ENCODE measurements at regions not wholly inside any gene's neighbourhood (a gene's known extent, or its start where the extent isn't known, plus 50 kb on each side); places are given as distances from the start of the nearest gene placed in this dataset.

GRCh38 chr6:68007717-68008116 is 627.4 kb upstream of the ADGRB3 start:
- no peak for ATAC-seq
- H3K9me3 ChIP-seq (replicated peaks; ENCODE audit: control insufficient read depth, insufficient read depth, low read depth, low read length) = peaks cover 2% of the 10 kb centered on the region; the same call in 1 of the 2 replicates
- no peaks in the 10 kb centered on the region for H3K9me1 ChIP-seq (ENCODE audit: control insufficient read depth, insufficient read depth, low read length)
- H3K79me2 ChIP-seq (ENCODE audit: control insufficient read depth, insufficient read depth, low read length) = no peaks in the 10 kb centered on the region
- H3K27me3 ChIP-seq (ENCODE audit: control insufficient read depth in 2 of 2, insufficient read depth in 2 of 2, low read length in 2 of 2) = no peaks in the 10 kb centered on the region
- no peaks in the 10 kb centered on the region; a peak in 2 of 5 replicates for H3K4me1 ChIP-seq (replicated peaks in 1 of 2; ENCODE audit: control insufficient read depth in 2 of 2, insufficient read depth in 2 of 2, low read length in 2 of 2)
- in situ Hi-C loops (cut with MboI) = no loop called here
- intact Hi-C loops (cut with micrococcal nuclease) = no loop called here
- BruUV-seq (replicated peaks) = no TSS peak
- no peak overlapping the region for H3K4me3 ChIP-seq
- POLR2A ChIA-PET = no interaction called here
- H3K9ac ChIP-seq (ENCODE audit: insufficient read depth in 1 of 2, low read depth in 2 of 2, low read length in 2 of 2) = no peak overlapping the region
- no peak for DNase-seq (ENCODE audit: extremely low read depth in 1 of 4, low spot score in 3 of 4)
- H3K27ac ChIP-seq (ENCODE audit: extremely low read depth, low read depth, low read length) = no peak overlapping the region
- FAIRE-seq = no peak
- no peaks in the 10 kb centered on the region for H4K20me1 ChIP-seq (replicated peaks; ENCODE audit: control insufficient read depth, insufficient read depth, low read length)
- no peak overlapping the region for H3K4me2 ChIP-seq (ENCODE audit: insufficient read depth, low read length)
- H2AFZ ChIP-seq (ENCODE audit: low read depth, low read length) = no peak overlapping the region
- no peak for TF ChIP-seq TEAD4 (IDR thresholded peaks at IDR 0.05; ENCODE audit: low read length)
- no peak for TF ChIP-seq TEAD4 (CRISPR knock-in tag; IDR thresholded peaks at IDR 0.05; ENCODE audit: borderline replicate concordance)
- TF ChIP-seq MEF2A (IDR thresholded peaks at IDR 0.05; ENCODE audit: control insufficient read depth, low read depth, low read length) = no peak
- TF ChIP-seq PHF8 (IDR thresholded peaks at IDR 0.05; ENCODE audit: borderline replicate concordance, low read length) = no peak
- TF ChIP-seq AFF1 (IDR thresholded peaks at IDR 0.05; ENCODE audit: low read depth in 1 of 2, partially characterized antibody in 2 of 2) = no peak
- no peak for TF ChIP-seq SOX6 (IDR thresholded peaks at IDR 0.05)
- CTCF ChIA-PET (ENCODE audit: low intra/inter-chr PET ratio) = no interaction called here
- H3K36me3 ChIP-seq (ENCODE audit: control insufficient read depth, insufficient read depth, low read length) = no peaks in the 10 kb centered on the region

All from K562 (cell line).